COLO829 (cell line): ENCODE measurements at regions not wholly inside any gene's neighbourhood (a gene's known extent, or its start where the extent isn't known, plus 50 kb on each side); places are given as distances from the start of the nearest gene placed in this dataset.
A peak's percentile ranks its signal among the peaks of the same experiment; 100 is the strongest.
"Not testable (repeated sequence)": the region's sequence is repeated elsewhere in the genome, so short reads cannot be mapped to it uniquely, and the experiment has no call there.

ENCODE experiments used
- DNase-seq: peaks from one replicate; pipeline ENCODE4 v3.0.0; 2012; ENCODE audit warnings: low spot score

DNA sequence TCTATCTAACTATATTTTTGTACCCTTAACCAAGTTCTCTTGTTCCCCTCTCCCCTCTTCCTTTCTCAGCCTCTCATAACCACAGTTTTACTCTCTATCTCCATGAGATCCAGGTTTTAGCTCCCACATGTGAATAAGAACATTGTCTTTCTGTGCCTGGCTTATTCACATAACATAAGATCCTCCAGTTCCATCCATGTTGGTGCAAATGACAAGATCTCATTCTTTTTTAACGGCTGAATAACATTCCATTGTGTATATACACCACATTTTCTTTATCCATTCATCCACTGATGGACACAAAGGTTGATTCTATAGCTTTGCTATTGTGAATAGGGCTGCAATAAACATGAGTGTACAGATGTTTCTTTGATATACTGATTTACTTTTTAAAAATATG, 83.9 kb upstream of the TMEM178A start:
- DNase-seq = no peak

- no peak for DNase-seq
These were observed 82.5 kb upstream of the TMEM178A start for GRCh38 chr2:39583213-39583612.

- no peak for DNase-seq
These were observed 81.9 kb upstream of the TMEM178A start for GRCh38 chr2:39583781-39584180.

DNA sequence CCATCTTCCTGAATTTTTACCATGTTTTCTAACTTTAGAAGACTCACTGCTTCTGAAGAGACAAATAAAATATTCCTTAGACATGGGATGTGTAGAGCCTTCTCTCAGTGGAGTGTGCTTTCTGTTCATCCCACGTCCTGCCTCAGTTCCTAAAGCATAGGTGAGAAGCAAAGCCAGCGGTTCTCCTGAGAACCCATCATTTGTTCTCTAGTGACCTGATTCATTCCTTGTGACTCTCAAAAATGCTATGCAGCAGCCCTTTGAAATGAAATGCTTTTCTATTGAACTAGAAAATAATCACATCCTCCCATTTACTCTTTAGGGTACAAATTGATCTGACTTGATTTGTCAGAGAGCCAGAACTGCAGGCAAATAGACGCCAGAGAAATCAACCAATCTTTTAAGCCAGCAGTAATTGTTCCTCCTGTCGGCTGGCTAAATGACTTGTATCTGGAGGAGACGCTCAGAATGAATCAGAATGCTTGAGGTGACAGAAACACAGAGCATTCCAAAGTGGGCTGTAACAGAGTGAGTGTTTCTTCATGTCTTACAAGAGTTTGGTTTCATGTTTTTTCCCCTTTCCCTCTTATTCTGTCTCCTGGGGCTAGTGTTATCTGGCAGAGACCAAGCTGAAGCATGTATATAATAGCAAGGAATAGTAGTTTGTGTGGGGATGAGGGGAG, 81.3 kb upstream of the TMEM178A start:
- DNase-seq = no peak

GRCh38 chr2:39585531-39585930, 80.2 kb upstream of the TMEM178A start:
- not testable (repeated sequence) for DNase-seq

DNA sequence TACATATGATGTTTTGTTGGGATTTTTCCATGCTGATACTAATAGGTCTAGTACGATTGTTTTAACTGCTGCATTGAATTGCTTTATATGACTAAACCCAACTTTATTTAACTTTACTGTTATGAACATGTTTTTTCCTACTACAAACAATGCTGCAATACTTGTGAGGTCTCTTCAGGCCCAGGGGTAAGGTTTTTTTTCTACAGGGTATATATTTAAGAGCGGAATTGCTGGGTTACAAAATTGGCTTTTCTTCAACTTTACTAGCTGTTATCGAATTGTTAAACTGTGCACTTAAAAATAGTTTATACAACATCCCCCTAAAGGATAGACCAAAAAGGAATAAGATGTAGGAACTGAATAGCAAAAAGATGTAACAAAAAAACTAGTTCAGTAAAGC, 78.5 kb upstream of the TMEM178A start:
- DNase-seq = no peak

GRCh38 chr2:39587641-39588040, 78.1 kb upstream of the TMEM178A start:
- no peak for DNase-seq

- peak; percentile 59 for DNase-seq
These were observed 72.0 kb upstream of the TMEM178A start for GRCh38 chr2:39593439-39594393.

DNA sequence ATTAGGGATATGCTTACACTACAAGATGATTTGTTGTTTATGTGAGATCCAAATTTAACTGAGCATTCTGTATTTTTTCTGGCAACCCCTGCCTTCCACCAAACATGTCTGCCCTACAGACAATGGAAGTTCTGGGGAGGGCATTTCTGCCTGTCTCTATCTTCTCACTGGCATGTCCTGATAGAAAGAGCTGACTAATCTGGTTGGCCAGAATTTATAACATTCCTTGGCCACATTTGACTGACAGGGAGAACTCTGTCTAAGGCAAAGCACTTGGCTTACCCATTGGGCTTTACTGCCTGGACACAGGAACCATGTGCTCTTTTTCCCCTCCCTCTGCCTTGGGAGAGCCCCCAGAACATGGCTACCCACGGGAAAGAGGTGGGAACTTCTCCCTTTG, 70.6 kb upstream of the TMEM178A start:
- DNase-seq = no peak

DNA sequence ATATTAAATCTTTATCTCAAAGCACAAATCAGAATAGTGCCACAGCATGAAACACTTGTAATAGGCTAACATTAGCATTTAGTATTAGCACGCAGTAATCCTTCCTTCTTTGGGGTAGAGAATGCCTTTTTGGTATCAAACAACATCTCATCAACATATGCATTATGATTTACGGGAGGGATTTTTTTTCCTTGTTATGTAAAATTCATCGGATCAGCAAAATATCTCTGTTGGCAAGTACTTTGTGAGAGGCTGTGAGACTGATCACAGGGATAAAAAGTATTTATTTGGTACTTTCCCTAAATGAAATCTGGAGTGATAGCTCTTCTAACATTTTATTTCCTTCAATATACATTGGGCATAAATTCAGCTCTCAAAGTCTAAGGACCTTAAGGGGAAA, 68.4 kb upstream of the TMEM178A start:
- DNase-seq = no peak

GRCh38 chr2:39602616-39603015, 63.1 kb upstream of the TMEM178A start:
- no peak for DNase-seq

GRCh38 chr2:39603436-39603835, 62.3 kb upstream of the TMEM178A start:
- no peak for DNase-seq

DNA sequence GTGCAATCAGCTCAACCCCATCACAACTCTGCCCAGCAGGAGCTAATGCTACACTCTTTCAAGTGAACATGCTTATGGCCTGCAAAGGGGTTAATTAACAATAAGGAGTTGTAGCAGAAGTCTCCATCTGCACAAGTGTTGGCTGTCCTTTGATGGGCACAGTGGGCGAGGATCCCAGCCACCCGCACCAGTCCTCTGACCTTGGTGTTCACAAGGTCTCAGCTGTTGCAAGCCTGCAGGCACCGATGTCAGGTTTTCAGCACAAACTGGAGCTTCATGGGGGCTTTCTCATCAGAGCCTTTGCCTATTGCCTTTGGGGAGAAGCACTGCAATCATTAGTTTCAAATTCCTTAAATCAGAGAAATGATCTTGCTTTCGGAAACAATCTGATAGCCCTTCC, 60.9 kb upstream of the TMEM178A start:
- DNase-seq = no peak

GRCh38 chr2:39606585-39606984, 59.1 kb upstream of the TMEM178A start:
- no peak for DNase-seq

DNA sequence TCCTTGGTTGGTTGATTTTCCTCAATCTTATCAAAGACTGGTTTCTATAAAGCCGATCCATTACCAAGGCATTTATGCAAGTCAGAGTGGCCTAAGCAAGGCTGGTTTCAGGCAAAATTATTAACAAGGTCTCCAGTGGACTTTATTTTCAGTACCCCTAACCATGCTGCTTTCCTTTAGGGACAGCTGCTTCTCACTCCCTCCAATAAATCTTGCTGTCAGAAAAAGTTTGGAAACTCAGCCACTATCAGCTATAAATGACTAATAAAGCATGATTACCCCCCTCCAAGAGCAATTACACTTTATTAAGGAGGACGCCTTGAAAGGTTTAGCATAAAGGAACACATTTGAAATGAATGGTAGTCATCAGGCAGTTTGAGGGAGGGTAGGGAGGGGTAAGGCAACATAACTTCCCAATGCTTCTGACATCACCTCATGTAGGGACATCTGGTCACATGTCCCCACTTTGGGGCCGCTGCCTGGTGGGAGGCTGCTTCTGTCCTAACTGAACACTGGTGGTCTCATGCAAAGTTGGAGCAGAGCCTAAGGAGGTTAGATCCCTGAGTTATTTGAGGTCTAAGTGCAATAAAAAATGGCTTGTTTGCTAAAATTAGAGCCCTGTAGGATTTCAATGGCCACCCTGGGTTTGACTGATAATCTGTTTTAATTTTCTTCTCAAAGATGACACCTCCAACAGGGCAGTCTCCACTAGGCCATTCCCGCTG, 58.0 kb upstream of the TMEM178A start:
- no peak for DNase-seq

DNA sequence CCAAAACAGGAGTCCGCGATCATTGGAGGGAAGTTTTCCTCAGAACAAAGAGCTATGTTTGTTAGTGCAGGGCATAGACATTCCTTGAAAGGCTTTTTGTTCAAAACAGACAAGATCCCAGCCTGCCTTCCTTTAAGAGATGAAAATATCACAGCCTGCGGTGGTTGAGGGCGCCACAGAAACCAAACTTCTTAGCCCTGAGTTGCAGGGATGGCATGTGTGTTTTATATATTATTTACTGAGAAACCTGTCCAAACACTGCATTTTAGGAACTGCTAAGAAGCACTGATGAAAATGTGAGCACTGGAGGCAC, 57.5 kb upstream of the TMEM178A start:
- DNase-seq = peak; percentile 88

GRCh38 chr2:39608686-39609441, 56.9 kb upstream of the TMEM178A start:
- DNase-seq = no peak

GRCh38 chr2:39609917-39610316, 55.8 kb upstream of the TMEM178A start:
- DNase-seq = no peak

GRCh38 chr2:39615675-39616074, 50.0 kb upstream of the TMEM178A start:
- DNase-seq = no peak
